RCC 7860 (cell line): ENCODE measurements at regions not wholly inside any gene's neighbourhood (a gene's known extent, or its start where the extent isn't known, plus 50 kb on each side); places are given as distances from the start of the nearest gene placed in this dataset.
"Not testable (repeated sequence)": the region's sequence is repeated elsewhere in the genome, so short reads cannot be mapped to it uniquely, and the experiment has no call there.

Experiments
- DNase-seq: peaks from one replicate; pipeline ENCODE4 v3.0.0-alpha.2; 2015; ENCODE audit warnings: low spot score
- FAIRE-seq: peaks from 2 replicates; lab custom pipeline; 2012; peaks lifted over from hg19 to GRCh38; lab: Jason Lieb, UNC

DNA sequence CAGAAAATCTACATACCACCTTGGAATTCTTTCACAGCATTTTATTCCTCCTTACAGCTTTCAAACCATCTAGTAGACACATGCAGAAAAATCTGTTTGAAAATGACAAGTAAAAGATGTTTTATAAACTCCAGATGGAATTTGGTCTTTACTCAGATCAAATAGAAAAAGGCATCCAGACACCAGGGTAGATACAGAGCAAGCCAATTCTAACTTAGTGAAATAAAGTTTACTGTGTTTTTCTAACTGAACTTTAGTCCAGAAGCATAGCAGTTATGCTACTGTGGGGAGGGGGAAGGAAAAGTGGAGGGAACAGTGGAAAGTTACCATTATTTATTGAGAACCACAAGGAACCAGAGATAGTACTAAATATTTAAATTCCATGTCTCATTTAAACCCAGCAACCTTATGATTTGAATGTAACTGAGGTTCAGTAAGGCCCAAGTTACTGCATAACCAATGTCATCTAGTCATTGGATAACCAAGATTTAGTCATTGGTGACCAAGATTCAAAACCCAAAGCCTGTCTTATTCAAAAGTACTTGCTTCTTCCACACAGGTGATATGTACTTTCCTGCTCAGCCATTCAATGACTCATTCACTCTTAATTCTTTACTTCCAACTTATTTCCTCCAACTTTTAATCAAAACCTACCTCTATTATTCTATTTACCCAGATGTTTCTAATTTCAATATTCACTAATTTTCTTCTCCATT is 57.7 kb downstream of the RAD51AP2 start:
- FAIRE-seq (no peak), DNase-seq (no peak)

DNA sequence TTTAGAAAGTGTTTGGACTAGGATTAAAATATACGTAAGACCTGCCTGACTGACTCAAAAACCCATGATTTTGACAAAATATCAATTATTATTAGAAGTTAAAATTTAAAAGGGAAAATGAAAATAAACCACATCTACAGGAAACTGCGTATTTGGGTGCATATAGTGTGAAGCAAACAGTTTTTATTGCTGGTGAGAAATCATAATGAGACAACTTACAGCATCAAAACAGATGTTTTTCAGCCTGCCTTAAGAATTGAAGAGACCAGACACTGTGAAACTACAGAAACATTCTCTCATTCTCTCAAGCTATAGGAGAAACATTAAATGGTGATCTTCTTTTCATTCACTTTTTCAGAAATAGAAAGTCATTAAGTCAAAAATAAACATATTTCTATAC is 62.9 kb downstream of the RAD51AP2 start:
- DNase-seq (no peak), FAIRE-seq (no peak)

DNA sequence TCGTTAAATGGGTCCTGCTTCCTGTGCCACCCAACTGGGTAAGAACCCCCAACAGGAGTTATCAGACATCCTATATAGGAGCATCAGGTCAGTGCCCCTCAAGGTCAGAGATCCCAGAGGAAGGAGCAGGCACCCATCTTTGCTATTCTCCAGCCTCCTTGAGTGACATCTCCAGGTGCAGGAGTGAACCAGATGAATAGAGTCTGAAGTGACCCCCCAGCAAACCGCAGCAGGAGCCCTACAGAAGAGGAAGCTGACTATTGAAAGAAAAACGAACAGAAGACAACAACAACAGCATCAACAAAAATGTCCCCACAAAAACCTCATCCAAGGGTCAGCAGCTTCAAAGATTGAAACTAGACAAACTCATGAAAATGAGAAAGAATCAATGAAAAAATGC is 72.0 kb downstream of the RAD51AP2 start:
- DNase-seq, FAIRE-seq: not testable (repeated sequence)

DNA sequence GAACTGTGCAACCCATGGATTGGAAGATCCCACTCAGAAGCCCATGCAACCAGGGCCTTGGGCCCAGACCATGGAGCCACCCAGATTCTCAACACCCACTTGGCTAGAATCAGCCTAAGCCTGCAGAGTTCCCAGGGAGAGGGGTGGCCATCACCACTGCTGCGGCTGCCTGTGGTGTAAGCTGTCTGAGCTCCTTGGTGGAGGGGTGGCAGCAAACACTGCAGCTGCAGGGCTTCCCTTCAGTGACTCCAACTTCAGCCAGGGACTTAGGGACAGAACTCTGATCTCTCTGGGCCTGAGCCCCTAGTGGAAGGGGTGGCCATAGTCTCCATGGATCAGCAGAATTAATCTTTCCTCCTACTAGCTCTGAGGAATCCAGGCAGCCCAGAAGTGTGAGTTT is 72.5 kb downstream of the RAD51AP2 start:
- DNase-seq (no peak), FAIRE-seq (no peak)

DNA sequence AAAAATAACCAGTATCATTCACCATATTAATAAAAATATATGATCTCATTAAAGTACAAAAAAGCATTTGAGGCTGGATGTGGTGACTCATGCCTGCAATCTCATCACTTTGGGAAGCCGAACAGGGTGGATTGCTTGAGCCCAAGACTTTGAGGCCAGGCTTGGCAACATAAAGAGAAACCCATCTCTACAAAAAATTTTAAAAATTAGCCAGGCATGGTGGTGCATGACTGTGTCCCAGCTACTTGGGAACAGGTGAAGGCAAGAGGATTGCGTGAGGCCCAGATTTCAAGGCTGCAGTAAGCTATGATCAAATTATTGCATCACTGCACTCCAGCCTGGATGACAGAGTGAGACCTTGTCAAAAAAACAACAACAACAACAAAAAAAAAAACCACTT is 75.9 kb downstream of the RAD51AP2 start:
- DNase-seq (peak; percentile 33), FAIRE-seq (no peak)

DNA sequence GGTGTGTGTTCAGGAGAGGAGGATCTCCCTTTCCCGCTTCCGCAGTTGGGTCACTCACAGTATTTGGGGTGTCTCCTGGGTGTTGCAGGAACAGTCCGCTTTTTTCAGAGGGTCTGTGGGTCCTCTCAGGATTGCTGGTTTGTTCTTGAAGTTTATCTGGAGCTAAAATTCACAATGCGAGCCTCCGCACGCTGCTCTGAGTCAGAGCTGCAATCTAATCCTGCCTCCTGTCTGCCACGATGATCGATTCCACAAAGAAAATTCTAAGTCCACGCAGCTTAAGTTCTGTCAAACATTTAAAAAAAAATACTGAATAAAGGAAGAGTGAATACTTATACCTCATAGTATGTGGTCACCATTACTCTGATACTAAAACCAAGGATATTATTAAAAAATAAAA is 76.5 kb downstream of the RAD51AP2 start:
- FAIRE-seq (no peak), DNase-seq (no peak)

DNA sequence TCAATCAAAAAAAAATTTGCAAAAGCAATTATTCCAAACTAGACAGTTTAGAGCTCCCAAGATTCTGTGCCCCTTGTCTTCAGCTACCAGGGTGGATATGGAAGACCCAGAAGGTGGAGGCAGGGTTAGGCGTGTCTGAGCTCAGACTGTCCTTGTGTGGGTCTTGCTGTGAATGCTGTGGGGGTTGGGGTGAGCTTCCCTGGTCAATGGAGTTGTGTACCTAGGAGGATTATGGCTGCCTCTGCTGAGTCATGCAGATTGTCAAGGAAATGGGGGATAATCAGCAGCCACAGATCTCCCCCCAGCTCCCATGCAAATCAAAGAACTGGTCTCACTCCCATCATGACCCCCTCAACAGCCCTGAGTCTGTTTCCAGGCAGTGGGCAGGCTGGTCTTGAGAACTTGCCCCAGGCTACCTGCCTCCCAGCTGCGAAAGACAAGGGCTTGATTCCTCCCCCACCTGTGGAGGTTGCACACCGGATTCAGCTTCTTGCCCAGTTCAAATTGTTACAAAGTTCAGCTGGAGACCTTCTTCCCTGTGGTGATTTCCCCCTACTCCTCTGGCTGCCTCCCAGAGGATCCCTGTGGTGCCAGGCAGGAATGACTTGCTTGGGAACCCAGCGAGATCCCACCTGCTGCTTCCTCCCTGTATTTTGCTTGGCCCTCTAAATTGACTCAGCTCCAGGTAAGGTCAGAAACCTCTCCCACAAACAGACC is 77.0 kb downstream of the RAD51AP2 start:
- FAIRE-seq = no peak
- no peak for DNase-seq

DNA sequence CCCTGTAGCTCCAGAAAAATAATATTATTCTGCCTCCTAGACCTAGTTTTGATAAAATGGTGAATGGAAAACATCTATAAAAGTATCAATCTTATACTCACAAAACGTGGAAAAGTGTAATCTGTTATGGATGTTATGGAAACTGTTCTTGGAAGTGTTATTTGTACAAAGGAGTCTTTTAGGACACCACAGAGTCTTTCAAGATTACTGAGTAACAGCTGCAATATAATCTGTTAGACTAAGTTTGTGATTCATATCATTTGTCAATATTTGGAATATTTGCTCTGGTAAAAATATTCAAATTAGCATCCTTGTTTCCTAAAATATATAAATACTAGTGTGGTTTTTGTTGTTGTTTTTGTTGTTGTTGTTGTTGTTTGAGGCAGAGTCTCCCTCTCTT is 87.9 kb downstream of the RAD51AP2 start:
- FAIRE-seq = no peak
- DNase-seq = no peak

DNA sequence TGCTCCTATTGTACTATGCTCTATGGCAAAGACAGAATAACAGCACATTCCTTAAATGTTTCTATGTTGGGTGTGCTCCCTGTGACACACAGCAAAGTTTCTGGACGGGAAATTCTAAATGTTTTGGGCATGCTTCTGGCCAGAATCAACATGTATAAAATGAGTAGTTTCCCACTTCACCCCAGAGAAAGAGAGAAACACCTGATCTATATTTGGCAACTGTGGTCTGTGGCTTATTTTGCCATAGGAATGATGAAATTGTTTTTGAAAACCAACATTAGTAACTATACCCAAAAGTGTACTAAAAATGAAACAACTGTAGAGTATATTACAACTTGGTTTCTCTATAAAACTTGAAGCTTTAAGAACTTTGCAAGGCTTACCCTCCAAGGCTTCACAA is 89.1 kb downstream of the RAD51AP2 start:
- FAIRE-seq (no peak), DNase-seq (no peak)

DNA sequence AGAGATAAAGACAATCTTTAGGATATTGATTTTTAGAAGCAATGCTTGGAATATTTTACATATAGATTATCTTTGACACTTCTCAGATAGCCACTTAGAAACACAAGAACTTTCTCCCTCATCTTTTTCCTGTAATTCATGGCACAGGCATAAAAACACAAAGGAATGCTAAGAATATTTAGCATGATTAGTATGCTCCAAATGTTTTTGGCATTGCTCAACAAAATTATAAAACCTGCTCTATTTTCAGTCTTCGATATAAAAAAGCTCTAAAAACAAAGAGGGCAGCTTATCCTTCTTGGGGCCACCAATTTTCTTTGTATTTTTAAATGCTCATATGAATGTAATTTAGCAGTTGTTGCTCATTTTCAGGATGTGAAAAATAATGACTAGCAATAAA is 90.8 kb downstream of the RAD51AP2 start:
- no peak for DNase-seq
- FAIRE-seq = no peak

DNA sequence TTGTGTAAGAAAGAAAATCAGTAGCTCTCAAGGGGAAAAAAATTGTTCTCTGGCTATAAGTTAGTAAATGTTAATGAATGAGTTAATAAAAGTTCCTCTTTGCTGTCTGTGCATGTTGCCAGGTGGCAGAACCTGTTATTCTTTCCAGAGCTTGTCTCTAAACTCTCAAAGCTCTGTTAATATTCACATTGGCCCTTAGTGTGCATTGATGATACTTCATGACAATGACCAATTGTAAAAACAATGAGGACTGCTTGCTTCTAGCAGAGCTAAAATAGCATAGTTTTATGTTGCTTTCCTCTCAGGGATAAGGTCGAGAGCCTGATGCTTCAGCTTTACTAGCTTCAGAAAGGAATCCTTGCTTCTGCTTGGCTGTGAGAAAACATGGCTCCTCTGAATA is 91.5 kb downstream of the RAD51AP2 start:
- FAIRE-seq (no peak), DNase-seq (no peak)

DNA sequence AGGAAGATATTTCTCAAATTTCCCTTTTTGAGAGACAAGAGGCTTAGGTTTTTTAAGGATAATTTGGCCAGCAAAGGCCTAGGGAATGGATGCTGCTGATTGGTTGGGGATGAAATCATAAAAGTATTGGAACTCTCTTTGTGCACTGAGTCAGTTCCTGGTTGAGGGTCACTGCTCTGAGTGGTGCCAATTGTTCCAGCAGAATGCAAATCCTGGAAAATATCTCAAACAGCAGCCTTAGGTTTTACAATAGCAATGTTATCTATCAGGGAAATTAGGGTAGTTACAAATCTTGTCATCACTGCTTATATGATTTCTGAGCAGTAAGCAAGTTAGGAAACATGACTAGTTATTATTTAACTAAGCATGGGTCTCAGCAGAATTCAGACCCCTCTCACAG is 96.2 kb downstream of the RAD51AP2 start:
- FAIRE-seq = peak; percentile 32
- peak; percentile 56 for DNase-seq

DNA sequence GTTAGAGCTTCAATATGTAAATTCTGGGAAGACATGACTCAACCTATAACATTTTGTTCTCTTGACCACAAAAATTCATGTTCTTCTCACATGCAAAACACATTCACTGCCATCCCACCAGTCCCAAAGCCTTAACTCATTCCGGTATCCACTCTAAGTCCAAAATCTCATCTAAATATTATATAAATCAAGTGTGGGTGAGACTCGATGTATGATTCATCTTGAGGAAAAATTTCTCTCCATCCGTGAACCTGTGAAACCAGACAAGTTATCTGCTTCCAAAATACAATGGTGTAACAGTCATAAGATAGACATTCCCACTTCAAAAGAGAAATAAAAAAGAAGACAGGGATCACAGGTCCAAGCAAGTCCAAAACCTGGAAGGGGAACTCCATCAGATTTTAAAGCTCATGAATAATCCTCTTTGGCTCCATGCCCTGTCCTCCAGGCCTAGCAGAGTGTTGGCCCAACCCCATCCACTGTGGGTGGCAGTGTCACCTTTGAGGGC is 101.3 kb downstream of the RAD51AP2 start:
- DNase-seq (peak; percentile 90), FAIRE-seq (peak; percentile 82)

DNA sequence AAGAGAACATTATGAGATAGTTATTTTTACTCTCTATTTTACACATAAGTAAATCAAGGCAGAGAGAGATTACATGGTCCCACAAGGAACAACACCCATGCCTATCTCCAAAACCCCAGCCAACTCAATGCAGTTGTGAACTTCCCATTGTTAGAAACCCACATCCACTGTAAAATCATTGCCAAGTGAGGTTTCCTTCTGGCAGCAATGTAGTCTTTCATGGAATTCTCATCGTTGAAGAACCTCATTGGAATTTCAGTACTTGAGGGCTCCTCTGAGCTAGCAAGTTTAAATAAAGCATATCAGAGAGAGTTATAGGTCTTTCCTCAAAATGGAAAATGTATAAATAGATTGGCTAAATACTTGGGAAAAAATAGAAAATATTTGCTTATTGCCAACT is 105.2 kb downstream of the RAD51AP2 start:
- FAIRE-seq = no peak
- no peak for DNase-seq

DNA sequence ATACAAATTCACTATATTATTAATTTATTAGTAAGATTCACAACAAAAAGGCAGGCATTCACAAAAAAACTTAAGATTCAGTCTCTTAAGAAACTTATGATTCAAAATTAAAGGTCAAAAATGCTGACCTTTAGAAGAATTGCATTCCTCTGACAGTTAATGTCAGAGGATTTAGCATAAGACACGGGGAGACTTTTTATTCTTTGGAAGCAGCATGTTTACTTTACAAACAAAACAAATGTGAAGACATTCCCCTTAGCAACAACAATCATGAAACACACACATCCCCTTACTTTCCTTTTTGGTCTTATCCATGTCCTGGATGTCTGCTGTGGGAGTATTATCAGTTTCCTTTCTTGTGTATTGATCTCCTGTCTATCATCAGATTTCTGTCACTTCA is 117.1 kb downstream of the RAD51AP2 start:
- no peak for DNase-seq
- FAIRE-seq = no peak

DNA sequence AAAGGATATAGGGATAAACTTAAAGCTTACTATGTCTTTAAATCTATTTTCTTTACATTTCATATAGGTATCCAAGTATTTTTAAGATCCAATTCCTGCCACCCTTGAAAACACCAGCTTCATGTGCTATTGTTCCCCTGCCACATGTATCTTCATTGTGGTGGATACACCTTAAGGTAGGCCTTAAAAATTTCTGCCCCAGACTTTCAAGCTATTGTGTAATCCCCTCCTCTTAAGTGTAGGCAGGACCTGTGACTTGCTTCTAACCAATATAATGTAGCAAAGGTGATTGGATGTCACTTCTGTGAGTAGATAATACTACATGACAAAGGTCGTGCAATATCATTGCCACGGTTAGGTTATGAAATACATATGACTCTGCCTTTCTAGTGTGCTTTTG is 119.5 kb downstream of the RAD51AP2 start:
- FAIRE-seq (no peak), DNase-seq (no peak)

DNA sequence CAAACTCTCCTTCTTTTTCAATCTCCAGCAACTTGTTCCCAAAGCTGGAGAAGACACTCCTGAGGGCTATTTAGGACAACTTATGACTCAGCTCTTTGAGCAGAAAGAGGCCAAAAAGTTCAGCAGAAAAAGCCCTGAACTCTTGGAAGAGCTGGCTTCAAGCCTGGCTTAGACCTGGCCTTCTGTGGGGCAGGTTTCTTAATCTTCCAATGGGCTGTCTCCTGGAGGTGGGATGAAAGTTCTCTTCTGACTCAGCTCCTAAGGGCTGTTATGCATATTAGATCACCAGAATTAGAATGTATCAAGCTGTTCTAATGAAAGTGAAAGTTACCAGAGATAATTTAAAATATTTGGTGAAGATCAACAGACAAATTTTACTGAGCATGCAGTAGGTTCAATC is 129.4 kb downstream of the RAD51AP2 start:
- DNase-seq = no peak
- FAIRE-seq = no peak

DNA sequence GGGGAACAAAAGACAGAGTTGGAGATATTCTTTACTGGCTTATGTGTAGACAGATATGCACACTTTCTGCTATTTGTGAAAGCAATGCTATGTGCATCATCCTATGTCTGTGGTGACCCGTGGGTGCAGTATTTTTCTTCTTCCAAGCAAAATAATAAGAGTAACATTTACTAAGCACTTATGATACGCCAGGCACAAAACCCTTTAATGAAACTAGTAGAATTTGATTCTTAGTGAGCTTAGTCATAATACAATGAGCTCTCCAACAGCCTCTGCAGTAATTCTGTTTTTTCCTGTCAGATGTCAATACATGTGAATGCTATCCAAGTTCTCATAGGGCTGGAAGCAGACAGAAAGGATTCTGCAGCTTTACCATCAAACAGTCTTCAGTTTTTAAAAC is 130.6 kb downstream of the RAD51AP2 start:
- DNase-seq (no peak), FAIRE-seq (no peak)

DNA sequence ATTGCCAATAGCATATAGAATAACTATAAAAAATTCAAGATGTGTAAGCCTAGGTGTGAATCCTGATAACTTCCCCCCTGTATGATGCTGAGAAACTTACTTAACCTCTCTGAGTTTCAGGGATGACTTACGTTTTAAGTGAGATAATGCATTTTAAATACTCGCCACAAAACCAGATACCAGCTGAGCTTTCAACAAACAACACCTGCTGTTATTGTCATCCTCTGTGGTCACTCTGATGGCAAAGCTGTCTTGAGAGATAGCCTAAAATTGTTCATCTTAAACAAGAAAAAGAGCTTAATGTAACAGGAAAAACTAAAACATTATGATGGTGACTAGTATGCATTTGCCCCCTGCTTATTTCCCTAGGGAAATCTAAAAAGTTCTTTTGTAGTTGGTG is 131.5 kb downstream of the RAD51AP2 start:
- FAIRE-seq (no peak), DNase-seq (no peak)

DNA sequence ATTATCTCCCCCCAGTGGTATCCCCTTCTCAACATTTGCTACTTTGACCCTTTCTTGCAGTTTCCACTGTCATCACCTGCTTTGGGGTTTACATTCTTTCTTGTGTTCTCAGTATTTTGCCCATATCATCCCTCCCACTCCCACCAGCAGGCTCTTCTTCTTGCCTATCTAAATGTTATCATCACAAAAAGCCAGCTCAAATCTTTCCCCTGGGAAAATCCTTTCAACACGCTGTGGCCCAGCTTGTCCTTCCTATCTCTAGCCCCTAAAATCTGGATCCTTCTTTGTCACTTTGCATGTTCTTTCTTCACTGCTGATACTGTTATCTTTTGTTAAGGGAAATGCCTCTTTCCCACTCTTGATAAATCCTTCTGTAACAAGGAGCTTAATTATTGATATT is 138.2 kb downstream of the RAD51AP2 start:
- no peak for FAIRE-seq

DNA sequence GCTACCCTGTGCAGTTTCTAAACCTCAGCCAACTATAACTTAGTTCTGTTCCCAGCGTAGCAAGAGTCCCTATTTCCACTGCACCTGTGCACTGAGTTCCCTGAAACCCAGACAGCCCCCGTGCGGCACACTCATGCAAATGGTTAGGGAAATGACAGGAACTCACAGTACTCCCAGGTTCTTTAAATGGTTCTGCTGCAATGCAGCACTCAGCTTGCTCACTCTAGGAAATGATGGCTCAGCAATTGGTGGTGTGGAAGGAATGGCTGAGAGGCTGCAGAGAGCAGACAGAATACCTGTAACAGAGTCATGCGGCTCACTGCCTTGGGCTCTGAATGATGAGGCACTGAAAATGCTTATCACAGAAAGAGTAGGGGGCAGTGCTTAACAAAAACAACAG is 143.0 kb downstream of the RAD51AP2 start:
- no peak for FAIRE-seq
- peak; percentile 11 for DNase-seq

More for the DNA sequence above, 138.2 kb downstream of the RAD51AP2 start:
- DNase-seq = no peak

DNA sequence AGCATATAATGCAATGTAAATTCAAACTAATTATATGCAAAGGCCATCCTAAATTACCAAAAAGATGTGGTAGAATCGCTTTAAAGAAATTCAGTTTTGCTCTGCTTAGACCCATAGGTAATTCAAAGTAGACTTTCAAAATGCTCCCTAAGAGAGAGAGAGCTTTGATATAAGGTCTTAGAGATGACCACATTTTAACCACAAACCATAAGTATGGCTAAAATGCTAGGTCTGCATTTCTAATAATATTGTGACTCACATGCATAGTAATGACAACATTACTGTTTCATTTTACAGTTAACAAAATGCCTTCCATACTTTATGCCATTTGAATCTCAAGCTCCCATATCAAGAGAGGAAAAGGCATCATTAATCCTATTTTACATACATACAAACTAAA is 144.5 kb downstream of the RAD51AP2 start:
- DNase-seq = peak; percentile 70
- FAIRE-seq = peak; percentile 70
